Tibial nerve (tissue), 4 donors: ENCODE measurements at regions not wholly inside any gene's neighbourhood (a gene's known extent, or its start where the extent isn't known, plus 50 kb on each side); places are given as distances from the start of the nearest gene placed in this dataset.

Source experiments
- EP300 ChIP-seq, 2 donors: sonication (generic); formaldehyde crosslinking; IDR thresholded peaks; one replicate each; pipeline ENCODE4 v1.6.1; 2017; ENCODE audit warnings: antibody characterized with exemption in 2 of 2, mild to moderate bottlenecking in 1 of 2
- TF ChIP-seq, protein P1 (sequence below), 5 experiments: fragments of 200-600 bp in 3 of 5; fragments of 450-650 bp in 2 of 5; sonication (generic) in 3 of 5; IDR thresholded peaks; one replicate each; pipeline ENCODE4 v1.5.1; 2016 to 2019; ENCODE audit warnings: antibody characterized with exemption in 5 of 5, mild to moderate bottlenecking in 3 of 5, moderate library complexity in 2 of 5

DNA sequence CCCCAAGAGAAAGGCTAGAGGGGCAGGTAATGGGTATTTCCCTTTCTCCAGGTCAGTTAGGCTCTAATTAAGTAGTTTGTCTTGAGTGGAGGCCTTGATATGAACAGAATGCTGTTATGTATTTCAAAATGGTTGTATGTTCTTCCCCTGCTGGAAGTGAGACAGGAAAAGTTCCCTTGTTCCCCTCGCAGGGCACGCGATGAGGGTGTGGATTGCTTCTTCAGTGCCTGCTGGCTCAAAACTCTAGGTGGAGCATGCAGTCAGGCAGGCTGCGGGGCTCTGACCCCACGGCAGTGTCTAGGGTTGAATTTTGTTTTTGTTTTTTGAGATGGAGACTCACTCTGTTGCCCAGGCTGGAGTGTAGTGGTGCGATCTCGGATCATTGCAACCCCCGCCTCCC lies 110.4 kb upstream of the XIST start:
- TF ChIP-seq, protein P1, sequence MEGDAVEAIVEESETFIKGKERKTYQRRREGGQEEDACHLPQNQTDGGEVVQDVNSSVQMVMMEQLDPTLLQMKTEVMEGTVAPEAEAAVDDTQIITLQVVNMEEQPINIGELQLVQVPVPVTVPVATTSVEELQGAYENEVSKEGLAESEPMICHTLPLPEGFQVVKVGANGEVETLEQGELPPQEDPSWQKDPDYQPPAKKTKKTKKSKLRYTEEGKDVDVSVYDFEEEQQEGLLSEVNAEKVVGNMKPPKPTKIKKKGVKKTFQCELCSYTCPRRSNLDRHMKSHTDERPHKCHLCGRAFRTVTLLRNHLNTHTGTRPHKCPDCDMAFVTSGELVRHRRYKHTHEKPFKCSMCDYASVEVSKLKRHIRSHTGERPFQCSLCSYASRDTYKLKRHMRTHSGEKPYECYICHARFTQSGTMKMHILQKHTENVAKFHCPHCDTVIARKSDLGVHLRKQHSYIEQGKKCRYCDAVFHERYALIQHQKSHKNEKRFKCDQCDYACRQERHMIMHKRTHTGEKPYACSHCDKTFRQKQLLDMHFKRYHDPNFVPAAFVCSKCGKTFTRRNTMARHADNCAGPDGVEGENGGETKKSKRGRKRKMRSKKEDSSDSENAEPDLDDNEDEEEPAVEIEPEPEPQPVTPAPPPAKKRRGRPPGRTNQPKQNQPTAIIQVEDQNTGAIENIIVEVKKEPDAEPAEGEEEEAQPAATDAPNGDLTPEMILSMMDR (IDR thresholded peaks at IDR 0.05) = no peak
- TF ChIP-seq EP300 (IDR thresholded peaks at IDR 0.05) = no peak
